Left ventricle myocardium inferior (tissue), 1 donor: ENCODE measurements at regions not wholly inside any gene's neighbourhood (a gene's known extent, or its start where the extent isn't known, plus 50 kb on each side); places are given as distances from the start of the nearest gene placed in this dataset.

Source experiments
- DNase-seq: peaks from one replicate; pipeline ENCODE4 v3.0.0-alpha.2; 2020
- H3K27ac ChIP-seq: fragments of 200-600 bp; replicated peaks from 2 replicates; pipeline ENCODE4 v1.8.0; 2021
- H3K27me3 ChIP-seq: fragments of 200-600 bp; 2 replicates; pipeline ENCODE4 v1.8.0; 2021; ENCODE audit warnings: low read depth
- H3K36me3 ChIP-seq: fragments of 200-600 bp; 2 replicates; pipeline ENCODE4 v1.8.0; 2021
- H3K4me1 ChIP-seq: fragments of 200-600 bp; 2 replicates; pipeline ENCODE4 v1.8.0; 2021
- H3K4me3 ChIP-seq: fragments of 200-600 bp; 2 replicates; pipeline ENCODE4 v1.8.0; 2021; ENCODE audit warnings: mild to moderate bottlenecking, moderate library complexity
- H3K9me3 ChIP-seq: fragments of 200-600 bp; replicated peaks from 2 replicates; pipeline ENCODE4 v1.8.0; 2021
- intact Hi-C: fragments of 100-400 bp; cut with micrococcal nuclease; formaldehyde crosslinking; loops from one replicate; pipeline ENCODE4 v1.11.0; 2022
- TF ChIP-seq, protein P1 (sequence below): fragments of 200-600 bp; IDR thresholded peaks from 2 replicates; pipeline ENCODE4 v1.8.0; 2021; ENCODE audit warnings: antibody characterized with exemption, mild to moderate bottlenecking, borderline replicate concordance
- donor health status: DM: no; HTN: yes; CAD: no; lungs with severe emphysema.

GRCh38 chr11:86193297-86194095 is 51.1 kb upstream of the EED start:
- TF ChIP-seq, protein P1, sequence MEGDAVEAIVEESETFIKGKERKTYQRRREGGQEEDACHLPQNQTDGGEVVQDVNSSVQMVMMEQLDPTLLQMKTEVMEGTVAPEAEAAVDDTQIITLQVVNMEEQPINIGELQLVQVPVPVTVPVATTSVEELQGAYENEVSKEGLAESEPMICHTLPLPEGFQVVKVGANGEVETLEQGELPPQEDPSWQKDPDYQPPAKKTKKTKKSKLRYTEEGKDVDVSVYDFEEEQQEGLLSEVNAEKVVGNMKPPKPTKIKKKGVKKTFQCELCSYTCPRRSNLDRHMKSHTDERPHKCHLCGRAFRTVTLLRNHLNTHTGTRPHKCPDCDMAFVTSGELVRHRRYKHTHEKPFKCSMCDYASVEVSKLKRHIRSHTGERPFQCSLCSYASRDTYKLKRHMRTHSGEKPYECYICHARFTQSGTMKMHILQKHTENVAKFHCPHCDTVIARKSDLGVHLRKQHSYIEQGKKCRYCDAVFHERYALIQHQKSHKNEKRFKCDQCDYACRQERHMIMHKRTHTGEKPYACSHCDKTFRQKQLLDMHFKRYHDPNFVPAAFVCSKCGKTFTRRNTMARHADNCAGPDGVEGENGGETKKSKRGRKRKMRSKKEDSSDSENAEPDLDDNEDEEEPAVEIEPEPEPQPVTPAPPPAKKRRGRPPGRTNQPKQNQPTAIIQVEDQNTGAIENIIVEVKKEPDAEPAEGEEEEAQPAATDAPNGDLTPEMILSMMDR = peak; percentile 90
- Histone ChIP-seq H3K4me3 (peak overlapping the region; percentile 53), H3K27me3 (no peaks in the 10 kb centered on the region), H3K27ac (peak overlapping the region; percentile 77), H3K36me3 (no peaks in the 10 kb centered on the region), H3K9me3 (no peaks in the 10 kb centered on the region), H3K4me1 (peaks cover 21% of the 10 kb centered on the region)
- peak; percentile 69 for DNase-seq
- intact Hi-C loops = loop anchor here (10.0 kb wide), 1 partner anchor 149 kb away; no protein-coding TSS in a partner anchor

DNA sequence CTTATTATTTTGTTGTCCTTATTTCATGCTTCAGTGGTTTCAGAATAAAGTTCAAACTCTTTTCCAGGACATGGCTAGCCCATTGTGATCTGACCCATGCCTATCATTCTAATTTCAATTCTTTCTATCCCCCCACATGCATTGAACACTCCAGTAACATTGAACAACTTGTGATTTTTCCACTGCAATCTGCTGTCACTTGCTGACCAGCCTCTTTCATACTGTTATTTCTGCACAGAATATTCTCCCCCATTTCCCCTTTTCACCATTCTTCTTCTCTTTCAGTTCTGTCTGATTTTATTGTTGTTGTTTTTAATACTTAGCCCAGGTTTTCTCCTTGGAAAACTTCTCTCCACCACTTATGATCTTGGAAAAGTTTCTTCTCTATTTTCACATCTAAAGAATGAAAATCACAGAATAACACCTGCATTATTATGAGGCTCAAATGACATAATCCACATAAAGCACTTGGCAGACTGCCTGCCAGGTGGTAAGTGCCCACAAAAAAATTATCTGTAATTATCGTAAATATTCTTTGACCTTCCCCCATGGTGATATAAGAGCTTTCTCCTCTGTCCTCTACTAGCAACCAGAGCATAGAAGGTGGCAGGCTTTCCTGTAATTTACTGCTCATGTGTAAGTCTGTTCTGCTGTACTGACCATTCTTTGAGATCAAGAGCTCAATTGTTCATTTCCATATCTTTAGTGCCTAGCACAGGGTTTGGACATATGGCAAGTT is 51.9 kb upstream of the EED start:
- TF ChIP-seq, protein P1 = no peak
- H3K4me3 ChIP-seq = peak overlapping the region; percentile 53
- H3K27ac ChIP-seq = peak overlapping the region; percentile 77
- intact Hi-C loops = loop anchor here (10.0 kb wide), 1 partner anchor 148 kb away; no protein-coding TSS in a partner anchor
- no peaks in the 10 kb centered on the region for H3K27me3 ChIP-seq
- peaks cover 21% of the 10 kb centered on the region for H3K4me1 ChIP-seq
- H3K36me3 ChIP-seq = no peaks in the 10 kb centered on the region
- DNase-seq = no peak
- no peaks in the 10 kb centered on the region for H3K9me3 ChIP-seq

DNA sequence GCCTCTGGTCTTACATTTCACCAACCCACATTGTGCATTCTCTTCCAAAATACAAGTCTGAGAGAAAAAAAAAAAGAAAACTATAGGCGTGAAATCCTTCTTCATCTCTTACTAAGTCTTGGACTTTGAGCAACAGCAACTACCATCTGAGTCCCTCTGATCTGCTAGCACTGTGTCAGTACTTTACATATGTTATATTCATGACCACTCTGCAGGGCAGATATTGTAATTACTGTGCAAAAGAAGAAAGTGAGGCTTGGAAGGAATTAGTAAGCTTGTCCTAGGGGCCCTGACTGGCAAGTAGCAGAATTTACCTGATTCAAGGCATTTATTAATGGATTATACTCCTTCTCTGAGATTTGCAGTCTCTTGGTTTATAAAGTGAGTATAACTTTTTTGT is 52.7 kb upstream of the EED start:
- no peak overlapping the region for H3K27ac ChIP-seq
- H3K9me3 ChIP-seq = no peaks in the 10 kb centered on the region
- no peak for DNase-seq
- TF ChIP-seq, protein P1 = no peak
- no peak overlapping the region for H3K4me3 ChIP-seq
- no peaks in the 10 kb centered on the region for H3K27me3 ChIP-seq
- H3K4me1 ChIP-seq = peaks cover 23% of the 10 kb centered on the region
- no peaks in the 10 kb centered on the region for H3K36me3 ChIP-seq
- intact Hi-C loops = loop anchor here (10.0 kb wide), 1 partner anchor 147 kb away; no protein-coding TSS in a partner anchor

DNA sequence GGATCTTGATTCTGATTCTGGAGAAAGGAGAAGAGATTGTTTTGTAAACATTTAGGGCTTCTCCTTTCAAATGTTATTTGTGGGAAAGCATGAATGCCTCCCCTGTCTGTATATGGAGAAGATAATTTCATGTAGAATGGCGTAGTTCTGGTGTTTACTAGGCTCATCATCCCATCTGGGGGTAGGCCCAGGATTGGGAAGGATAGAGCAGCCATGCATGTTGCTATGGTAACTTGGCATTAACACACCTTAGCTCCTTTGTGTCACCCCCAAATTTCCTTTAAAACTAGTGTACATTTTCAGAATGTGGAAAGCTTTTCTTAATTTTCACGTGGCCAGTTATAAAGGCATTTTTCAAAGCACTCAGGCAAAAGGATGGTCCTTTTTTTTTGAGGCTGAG is 57.5 kb upstream of the EED start:
- H3K9me3 ChIP-seq = no peaks in the 10 kb centered on the region
- peaks cover 37% of the 10 kb centered on the region for H3K4me1 ChIP-seq
- no peak overlapping the region for H3K4me3 ChIP-seq
- no peaks in the 10 kb centered on the region for H3K27me3 ChIP-seq
- TF ChIP-seq, protein P1 = no peak
- H3K27ac ChIP-seq = peak overlapping the region; percentile 51
- intact Hi-C loops = no loop called here
- no peaks in the 10 kb centered on the region for H3K36me3 ChIP-seq
- no peak for DNase-seq

- H3K9me3 ChIP-seq = no peaks in the 10 kb centered on the region
- intact Hi-C loops = no loop called here
- no peak for DNase-seq
- H3K36me3 ChIP-seq = no peaks in the 10 kb centered on the region
- peak overlapping the region; percentile 51 for H3K27ac ChIP-seq
- TF ChIP-seq, protein P1 = no peak
- no peak overlapping the region for H3K4me3 ChIP-seq
- H3K27me3 ChIP-seq = no peaks in the 10 kb centered on the region
- H3K4me1 ChIP-seq = peaks cover 37% of the 10 kb centered on the region
These were observed 58.2 kb upstream of the EED start for GRCh38 chr11:86186386-86186785.
